ENCODE measurements at regions not wholly inside any gene's neighbourhood (a gene's known extent, or its start where the extent isn't known, plus 50 kb on each side); places are given as distances from the start of the nearest gene placed in this dataset.

- Histone ChIP-seq H3K4me2 (ENCODE audit: low read depth, low read length) (no peak overlapping the region), H4K5ac (ENCODE audit: low read depth, low read length) (no peak overlapping the region), H3K4ac (ENCODE audit: low read depth, low read length) (no peak overlapping the region), H3K27ac (ENCODE audit: insufficient read depth, low read length) (no peak overlapping the region), H3K9me3 (ENCODE audit: control insufficient read depth, insufficient read depth, low read length) (no peaks in the 10 kb centered on the region), H3K9me1 (ENCODE audit: insufficient read depth, low read length) (no peaks in the 10 kb centered on the region), H2AK9ac (replicated peaks; ENCODE audit: low read depth, low read length, poor library complexity) (no peak overlapping the region), H2AFZ (replicated peaks; ENCODE audit: low read length, poor library complexity) (no peak overlapping the region), H3K9ac (ENCODE audit: low read depth, low read length) (no peak overlapping the region), H3K56ac (ENCODE audit: extremely low read depth, insufficient read depth, low read length) (no peak overlapping the region), H2AK5ac (ENCODE audit: low read depth, low read length) (no peak overlapping the region), H3K27me3 (ENCODE audit: control insufficient read depth, insufficient read depth, low read length) (no peaks in the 10 kb centered on the region), H4K20me1 (ENCODE audit: insufficient read depth, low read length) (no peaks in the 10 kb centered on the region), H3K4me1 (ENCODE audit: control insufficient read depth, insufficient read depth, low read length) (no peaks in the 10 kb centered on the region), H3K79me1 (ENCODE audit: low read depth in 1 of 2, low read length in 2 of 2) (no peaks in the 10 kb centered on the region), H3K14ac (replicated peaks; ENCODE audit: low read depth, low read length) (no peak overlapping the region), H2BK15ac (ENCODE audit: low read depth, low read length) (no peak overlapping the region), H3K4me3 (ENCODE audit: insufficient read depth, low read depth, low read length) (no peak overlapping the region), H2BK5ac (ENCODE audit: low read depth, low read length, poor library complexity, severe bottlenecking) (no peak overlapping the region), H4K8ac (ENCODE audit: low read depth in 2 of 2, low read length in 2 of 2) (no peak overlapping the region), H4K91ac (ENCODE audit: insufficient read depth, low read depth, low read length) (no peak overlapping the region), H3K18ac (ENCODE audit: low read depth, low read length) (no peak overlapping the region), H3K23ac (ENCODE audit: low read depth, low read length) (no peak overlapping the region), H2BK20ac (ENCODE audit: low read depth, low read length) (no peak overlapping the region), H3K36me3 (ENCODE audit: control insufficient read depth, insufficient read depth, low read length) (no peaks in the 10 kb centered on the region), H2BK120ac (ENCODE audit: low read depth, low read length) (no peak overlapping the region)
- ChIA-PET POLR2A (ENCODE audit: unreplicated experiment) (no interaction called here), CTCF (interaction anchor here (0.6 kb wide), 1 partner anchor 234 kb away, joined by 3 read pairs; no protein-coding TSS in a partner anchor)
- peak; percentile 35; the same call in 1 of the 2 replicates for ATAC-seq (ENCODE audit: low read depth)
- no peak for TF ChIP-seq NFE2L2 (IDR thresholded peaks at IDR 0.05; ENCODE audit: low read depth, low read length)
- no peak for TF ChIP-seq FOS (IDR thresholded peaks at IDR 0.05; ENCODE audit: low read depth, low read length)
- in situ Hi-C loops (cut with MboI; ENCODE audit: low sequenced_read_pairs) (no loop called here), dilution Hi-C loops (cut with HindIII; ENCODE audit: low sequenced_read_pairs, unreplicated experiment) (no loop called here), intact Hi-C loops (cut with micrococcal nuclease) (no loop called here)
- peak; percentile 16 for DNase-seq
- WGBS, 2 experiments (ENCODE audit: extremely low coverage in 2 of 2, insufficient read length in 1 of 2): no CpG with 5 or more reads among the region's 3 CpGs
- no TSS peak for BruUV-seq (replicated peaks)
Observed at GRCh38 chr5:122653087-122654017, 121.5 kb upstream of the SNX2 start.

All from IMR-90 (cell line).